ENCODE measurements at regions not wholly inside any gene's neighbourhood (a gene's known extent, or its start where the extent isn't known, plus 50 kb on each side); places are given as distances from the start of the nearest gene placed in this dataset.

DNA sequence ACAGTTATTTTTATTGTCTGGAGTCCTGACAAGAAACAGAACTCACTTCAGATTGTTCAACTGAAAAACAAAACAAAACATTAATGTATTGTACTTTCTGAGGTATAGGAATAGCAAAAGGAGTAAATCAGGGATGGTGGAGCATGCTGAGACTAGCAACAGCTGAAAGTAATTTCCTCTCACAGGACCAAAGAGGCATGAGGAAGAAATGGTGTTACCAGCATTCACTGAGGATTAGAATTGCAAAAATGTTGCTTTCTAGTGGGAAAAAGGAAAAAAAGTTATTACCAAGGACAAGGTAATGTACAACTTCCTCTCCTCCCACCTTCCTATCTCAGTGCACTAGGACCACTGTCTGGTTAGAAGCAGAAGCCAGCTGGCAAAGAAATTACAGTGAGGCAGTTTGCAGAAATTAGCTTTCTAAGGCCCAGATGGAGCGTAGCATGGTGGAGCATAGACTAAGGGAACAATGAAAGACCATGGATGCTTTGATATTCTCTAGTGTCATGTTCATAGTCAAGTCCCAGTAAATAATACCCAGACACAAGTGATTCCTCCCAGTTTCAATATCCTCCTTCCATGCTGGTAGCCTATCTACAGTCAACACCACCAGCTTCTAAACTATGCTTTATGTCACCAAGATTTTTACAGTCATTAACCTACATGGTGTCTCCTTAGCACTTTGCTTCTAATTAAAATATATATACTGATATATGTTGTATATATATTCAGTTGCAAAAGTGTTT lies 133.7 kb upstream of the DCN start:
- TF ChIP-seq, protein P1, sequence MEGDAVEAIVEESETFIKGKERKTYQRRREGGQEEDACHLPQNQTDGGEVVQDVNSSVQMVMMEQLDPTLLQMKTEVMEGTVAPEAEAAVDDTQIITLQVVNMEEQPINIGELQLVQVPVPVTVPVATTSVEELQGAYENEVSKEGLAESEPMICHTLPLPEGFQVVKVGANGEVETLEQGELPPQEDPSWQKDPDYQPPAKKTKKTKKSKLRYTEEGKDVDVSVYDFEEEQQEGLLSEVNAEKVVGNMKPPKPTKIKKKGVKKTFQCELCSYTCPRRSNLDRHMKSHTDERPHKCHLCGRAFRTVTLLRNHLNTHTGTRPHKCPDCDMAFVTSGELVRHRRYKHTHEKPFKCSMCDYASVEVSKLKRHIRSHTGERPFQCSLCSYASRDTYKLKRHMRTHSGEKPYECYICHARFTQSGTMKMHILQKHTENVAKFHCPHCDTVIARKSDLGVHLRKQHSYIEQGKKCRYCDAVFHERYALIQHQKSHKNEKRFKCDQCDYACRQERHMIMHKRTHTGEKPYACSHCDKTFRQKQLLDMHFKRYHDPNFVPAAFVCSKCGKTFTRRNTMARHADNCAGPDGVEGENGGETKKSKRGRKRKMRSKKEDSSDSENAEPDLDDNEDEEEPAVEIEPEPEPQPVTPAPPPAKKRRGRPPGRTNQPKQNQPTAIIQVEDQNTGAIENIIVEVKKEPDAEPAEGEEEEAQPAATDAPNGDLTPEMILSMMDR (IDR thresholded peaks at IDR 0.05; ENCODE audit: low read depth, low read length) = no peak
- TF ChIP-seq EZH2phosphoT487 (IDR thresholded peaks at IDR 0.05; ENCODE audit: low read depth) = no peak

Measured in OCI-LY3 (cell line).